Colon (tissue), 2 donors: ENCODE measurements at regions not wholly inside any gene's neighbourhood (a gene's known extent, or its start where the extent isn't known, plus 50 kb on each side); places are given as distances from the start of the nearest gene placed in this dataset.
"Not testable (repeated sequence)": the region's sequence is repeated elsewhere in the genome, so short reads cannot be mapped to it uniquely, and the experiment has no call there.

Experiments used
- FAIRE-seq: peaks from 2 replicates; lab custom pipeline; 2012; peaks lifted over from hg19 to GRCh38; lab: Jason Lieb, UNC
- donor health status: control.
- donor health status: control.

DNA sequence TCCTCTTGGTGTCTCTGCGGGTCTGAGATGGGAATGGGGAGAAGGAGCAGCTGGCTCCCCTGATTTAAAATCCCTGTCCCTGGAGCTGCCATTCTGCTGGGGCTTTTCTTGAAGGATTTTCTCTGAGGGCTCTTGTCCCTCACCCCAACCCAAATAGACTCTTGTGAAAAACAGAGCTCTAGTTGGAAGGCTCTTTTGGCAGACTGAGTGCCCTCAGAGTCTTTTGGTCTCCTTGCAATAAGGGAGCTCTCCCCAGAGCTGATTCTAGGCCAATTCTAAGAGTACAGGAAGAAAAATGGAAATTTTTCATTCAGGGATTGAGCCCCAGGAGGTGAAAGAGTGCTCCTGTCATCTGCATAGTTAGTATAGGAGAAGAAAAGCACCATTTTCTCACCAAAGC lies 238.3 kb downstream of the COG6 start:
- no peak for FAIRE-seq

DNA sequence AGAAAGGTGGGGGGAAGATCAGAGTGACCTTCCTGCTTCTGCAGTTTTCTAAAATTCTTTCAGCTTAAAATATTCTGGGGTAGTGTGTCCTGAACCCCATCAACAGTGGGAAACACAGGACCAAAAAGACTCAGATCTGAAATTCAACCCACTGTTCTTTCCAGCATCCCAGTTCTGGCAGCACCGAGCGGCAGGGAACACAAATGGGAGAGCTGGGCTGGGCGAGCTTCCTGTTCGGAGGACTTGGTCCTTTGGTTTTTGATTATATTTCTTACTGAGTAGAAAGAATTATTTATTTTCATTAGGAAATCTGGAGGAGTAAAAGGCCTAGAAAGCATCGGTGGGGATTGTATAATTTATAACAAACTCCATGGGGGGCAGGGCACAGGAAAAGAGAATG lies 239.1 kb downstream of the COG6 start:
- FAIRE-seq = no peak

DNA sequence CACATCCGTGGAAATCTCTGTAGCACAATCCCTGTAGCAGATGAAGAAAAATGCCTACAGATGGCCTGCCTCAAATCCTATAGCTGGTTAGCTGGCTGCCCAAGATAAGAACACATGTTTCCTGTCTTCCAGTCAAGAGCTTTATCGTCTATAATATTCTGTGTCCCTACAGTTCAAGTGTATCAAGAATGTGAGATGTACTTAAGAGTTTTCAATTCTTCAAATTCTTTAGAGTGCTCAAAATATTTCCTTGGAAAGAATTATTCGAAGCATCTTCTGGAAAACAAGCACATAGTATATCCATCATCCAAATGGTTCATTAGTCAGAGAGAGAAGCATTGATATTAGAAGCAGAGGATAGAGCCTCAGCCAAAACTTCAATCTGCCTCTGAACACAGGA lies 239.8 kb downstream of the COG6 start:
- no peak for FAIRE-seq

DNA sequence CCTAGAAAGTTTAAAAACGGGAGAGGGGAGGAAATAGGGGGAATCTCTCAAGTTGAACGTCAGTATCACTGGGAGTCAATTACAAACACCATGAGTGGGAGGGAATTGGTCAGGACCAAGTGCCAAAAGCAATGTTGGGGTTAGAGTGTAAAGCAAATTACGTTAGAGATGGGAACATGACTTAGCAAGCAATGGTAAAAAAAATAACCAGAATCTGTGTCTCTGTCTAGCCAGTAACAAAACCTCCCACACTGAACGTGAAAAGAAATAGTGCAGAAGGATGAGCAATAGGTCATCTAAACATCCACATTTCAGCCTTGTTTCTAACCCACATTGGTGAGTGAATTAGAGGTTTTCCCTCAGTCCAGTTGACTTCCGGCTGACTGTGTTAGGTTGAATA lies 242.2 kb downstream of the COG6 start:
- no peak for FAIRE-seq

DNA sequence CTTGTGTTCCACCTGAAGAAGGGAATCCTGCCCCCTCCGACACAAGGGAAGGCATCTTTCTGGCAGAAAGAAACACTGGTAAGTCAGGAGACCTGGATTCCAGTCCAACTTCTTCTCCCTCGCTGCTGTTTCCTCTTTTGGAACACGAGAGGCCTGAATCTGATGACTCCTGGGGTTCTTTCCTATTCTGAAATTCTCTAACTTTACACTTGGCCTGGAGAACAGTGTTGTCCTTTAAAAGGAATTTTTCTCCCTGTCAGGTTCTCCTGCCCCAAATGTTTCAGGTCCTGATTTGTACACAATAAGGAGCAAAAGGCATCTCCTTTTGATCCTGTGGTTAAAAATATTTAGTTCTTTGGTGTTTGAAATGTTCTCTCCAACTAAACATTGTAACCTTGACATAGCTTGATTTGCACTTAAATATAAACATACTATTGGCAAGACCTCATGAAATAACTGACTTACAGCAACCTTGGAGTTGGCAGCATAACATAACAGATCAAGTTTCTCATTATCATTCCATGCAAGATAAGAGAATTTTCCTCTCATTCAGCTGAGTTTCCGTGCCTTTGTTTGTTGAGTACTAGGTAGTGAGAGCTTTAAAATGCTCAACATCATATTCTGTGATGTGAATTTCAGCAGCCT lies 244.8 kb downstream of the COG6 start:
- FAIRE-seq = no peak

DNA sequence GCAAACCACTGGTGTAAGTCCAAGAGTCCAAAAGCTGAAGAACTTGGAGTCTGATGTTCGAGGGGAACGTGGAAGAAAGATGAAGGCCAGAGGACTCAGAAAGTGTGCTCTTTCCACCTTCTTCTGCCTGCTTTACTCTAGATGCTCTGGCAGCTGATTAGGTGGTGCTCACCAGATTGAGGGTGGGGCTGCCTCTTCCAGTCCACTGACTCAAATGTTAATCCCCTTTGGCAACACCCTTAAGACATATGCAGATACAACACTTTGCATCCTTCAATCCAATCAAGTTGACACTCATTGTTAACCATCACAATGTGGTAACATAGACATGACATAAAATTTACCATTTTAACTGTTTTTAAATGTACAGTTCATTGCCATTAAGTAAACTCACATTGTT lies 249.5 kb downstream of the COG6 start:
- FAIRE-seq = no peak

DNA sequence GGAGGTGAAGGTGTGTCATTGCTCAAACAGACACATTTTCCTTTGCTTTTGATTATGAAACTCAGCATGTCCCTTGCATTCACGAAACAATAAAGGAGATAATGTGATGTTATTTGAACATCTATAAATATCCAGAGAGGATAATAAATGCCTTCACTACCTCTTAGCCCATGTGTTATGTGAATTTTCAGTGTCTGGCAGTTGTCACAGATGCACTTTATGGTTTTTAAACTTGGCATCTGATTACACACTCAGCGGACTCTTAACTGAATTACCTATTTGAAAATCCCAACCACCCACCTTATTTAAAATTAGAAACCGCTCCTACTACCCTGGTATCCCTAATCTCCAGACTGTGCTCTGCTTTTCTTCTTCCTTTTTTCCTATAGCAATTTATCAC lies 254.2 kb downstream of the COG6 start:
- FAIRE-seq = no peak

DNA sequence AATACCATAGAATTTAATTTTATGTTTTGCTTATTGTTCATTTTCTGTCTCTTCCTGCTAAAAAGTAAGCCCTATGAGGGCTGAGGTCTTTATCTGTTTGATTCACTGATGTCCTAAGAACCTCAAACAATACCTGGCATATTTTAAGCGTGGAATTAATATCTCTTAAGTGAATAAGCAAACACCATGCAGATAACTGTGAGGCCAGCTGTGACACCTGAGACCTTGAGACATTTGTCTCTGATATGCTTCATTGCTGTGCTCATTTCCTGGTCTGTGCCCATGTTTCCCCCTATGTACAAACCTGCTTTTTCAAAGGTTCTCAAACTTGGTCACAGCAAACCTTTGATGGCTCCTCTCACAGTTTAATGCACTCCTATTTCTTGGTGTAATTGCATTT lies 254.6 kb downstream of the COG6 start:
- FAIRE-seq = no peak

DNA sequence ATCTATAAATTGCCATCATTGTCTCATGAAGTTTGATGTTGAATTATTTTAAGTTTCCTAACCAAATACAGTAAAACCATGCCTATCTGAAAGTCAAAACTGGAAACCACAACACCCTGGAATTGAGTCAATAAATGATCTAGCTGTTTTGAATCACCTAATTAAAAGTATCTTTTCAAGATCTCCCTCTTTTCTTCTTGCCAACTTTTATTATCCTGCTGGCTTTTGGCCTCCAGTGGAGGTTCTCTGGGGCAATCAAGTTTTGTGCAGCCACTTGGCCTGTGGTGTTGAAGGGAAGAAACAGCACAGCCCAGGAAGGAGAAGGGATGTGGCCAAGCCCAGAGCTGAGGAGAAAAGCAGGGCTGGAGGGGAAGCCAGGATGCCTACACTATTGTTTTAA lies 255.4 kb downstream of the COG6 start:
- no peak for FAIRE-seq

DNA sequence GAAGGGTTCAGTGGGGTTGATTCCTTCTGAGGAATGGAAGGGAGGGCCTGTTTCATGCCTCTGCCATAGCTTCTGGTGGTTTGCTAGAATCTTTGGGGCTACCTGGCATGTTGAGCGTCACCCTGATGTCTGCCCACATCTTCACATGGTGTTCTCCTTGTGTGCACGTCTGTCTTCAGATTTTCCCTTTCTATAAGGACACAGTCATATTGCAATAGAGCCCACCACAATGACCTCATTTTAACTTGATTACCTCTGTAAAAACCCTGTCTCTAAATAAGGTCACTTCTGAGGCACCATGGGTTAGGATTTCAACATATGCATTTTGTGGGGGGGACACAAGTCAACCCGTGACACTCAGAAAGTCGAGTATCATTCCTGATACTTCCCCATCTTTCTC lies 257.9 kb downstream of the COG6 start:
- no peak for FAIRE-seq

DNA sequence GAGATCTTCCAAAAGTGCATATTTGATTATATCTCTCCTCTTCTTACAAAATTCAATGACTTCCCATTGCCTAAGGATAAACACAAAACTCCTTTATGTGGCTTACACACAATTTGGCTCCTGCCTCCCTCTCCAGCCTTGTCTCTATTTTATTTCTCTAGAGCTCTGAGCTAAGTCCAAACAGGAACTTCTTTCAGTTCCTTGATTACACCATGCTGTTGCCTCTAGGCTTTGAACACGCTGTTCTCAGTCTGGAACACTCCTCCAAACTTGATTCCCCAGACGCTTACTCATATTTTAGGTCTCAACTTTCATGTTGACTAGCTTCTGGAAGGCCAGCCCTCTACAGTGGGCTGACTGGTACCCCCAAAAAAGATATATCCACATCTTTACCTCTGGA lies 258.5 kb downstream of the COG6 start:
- no peak for FAIRE-seq

DNA sequence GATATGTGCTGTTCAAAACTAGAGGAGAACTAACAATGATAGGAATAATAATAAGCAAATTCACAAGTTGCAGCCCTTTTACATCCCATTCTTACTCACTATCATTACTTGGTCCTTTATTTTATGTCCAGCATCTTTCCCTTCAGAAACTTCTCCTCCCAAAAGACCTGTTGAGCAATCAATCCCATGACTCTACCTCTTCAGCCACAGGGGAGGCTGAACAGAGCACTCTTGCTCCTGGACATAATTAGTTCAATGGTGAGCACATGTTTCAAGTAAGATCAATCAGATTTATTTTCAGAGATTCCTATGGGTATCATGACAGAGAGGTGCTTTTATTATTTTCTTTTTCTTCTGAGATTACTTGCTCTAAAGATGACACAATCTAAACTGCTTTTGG lies 260.0 kb downstream of the COG6 start:
- no peak for FAIRE-seq

DNA sequence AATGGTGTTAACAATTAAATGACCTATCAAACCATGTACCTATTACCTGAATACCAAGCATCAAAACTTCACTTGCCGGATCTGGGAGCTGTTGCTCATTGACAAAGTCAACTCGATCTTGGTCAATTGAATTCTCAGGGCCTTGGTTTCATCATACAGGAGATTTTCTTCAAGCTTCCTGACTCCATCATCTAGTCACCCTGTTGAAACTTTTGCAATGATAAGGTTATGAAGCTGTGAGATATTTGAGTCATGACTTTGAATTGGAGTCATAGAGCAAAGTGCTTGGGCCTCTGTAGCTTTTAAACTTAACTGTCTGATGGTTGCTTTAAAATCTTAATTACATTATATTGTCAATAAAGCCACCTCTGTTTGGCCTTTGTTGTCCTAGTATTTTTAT lies 260.9 kb downstream of the COG6 start:
- no peak for FAIRE-seq

DNA sequence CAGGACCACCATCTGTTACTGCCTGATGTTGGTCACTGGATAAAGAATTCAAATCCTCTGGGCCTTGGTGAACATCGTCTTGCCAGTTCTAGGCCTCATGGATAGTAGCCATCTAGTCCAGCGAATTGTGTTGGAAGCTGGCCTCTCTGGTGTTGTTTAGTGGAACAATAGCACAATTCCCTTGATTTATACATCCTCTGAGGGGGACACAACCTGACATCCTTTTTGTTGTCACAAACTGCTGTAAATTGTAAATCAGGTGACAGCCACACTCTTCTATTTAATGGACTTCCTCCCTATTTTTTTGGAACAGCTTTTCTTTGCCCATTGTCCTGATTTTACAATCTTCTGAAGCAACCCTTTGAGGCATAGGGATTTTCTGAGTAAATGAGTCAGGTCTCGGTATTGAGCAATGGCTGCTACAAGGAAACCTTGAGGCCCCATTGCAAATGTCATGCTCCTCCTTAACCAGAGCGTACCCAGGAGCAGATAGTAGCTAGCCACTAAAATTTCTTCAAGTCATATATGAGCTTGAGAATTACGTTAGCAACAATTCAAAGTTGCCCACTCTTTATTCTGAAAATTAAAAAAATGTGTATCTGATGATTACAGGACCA lies 263.3 kb downstream of the COG6 start:
- FAIRE-seq = no peak

DNA sequence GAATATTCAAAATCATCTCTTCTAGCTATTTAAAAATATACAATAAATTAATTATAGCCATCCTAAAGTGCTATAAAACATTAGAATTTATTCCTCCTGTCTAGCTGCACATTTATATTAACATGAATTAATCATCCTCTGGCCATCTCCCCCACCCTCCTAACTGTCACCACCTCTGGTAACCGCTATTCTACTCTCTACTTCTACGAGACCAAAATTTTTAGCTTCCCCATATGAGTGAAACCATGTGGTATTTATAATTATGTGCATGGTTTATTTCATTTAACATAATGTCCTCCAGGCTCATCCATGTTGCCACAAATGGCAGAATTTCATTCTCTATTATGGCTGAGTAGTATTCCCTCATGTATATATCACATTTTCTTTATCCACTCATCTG lies 265.2 kb downstream of the COG6 start:
- no peak for FAIRE-seq

DNA sequence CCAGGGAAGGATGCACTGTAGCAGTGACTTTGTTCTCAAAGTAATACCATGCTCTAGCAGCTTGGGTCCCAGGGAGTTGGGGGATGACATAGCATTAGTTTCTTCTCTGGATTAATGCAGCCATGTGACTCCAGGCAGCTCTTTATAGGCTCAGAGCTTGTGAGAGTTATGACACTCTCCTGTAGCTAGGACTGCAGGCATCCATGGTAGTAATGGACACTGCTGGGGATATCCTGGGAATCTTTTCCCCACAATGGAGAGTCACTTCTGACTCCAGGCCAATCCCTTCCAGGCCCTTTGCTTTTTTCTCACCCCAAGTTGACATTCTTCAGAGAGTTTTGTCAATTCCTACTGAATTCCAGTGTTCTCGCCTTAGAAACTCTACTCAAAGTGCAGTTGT lies 270.9 kb downstream of the COG6 start:
- no peak for FAIRE-seq

DNA sequence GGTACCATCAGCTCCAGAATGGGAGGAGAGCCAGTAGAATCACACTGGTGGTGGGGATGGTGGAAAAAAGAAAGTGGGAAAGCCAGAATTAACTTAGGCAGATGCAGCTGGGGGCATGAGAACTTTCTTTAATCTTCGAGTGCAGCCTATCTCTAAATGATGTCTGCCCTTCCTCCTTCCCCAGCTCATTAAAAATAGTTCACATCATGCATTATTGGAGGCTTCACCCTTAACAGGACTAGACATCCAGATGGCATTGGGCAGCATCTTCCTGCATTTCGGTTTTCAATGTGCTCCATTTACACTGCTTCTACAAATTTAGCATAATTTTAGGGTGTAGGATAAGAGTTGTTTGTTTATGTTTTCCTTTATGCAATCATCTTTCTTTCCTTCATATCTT lies 272.8 kb downstream of the COG6 start:
- FAIRE-seq = no peak

DNA sequence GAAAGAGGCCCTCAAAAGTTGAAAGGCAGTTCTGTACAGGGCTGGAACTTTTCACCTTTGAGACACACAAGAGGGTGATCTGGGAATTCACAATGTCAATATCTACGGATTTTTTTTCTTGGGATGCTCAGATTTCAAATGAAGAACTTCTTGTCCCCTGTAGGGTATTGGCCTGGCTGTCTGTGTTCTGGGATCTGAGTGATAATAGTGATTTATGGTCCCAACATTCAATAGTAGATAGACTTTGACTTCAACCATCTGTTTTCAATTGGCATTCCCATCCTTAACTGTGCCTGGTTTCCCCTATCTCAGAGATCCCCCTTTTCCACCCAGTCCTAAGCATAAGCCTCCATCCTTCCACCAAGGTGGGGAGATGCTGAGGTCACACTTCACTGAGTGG lies 274.1 kb downstream of the COG6 start:
- FAIRE-seq = no peak

DNA sequence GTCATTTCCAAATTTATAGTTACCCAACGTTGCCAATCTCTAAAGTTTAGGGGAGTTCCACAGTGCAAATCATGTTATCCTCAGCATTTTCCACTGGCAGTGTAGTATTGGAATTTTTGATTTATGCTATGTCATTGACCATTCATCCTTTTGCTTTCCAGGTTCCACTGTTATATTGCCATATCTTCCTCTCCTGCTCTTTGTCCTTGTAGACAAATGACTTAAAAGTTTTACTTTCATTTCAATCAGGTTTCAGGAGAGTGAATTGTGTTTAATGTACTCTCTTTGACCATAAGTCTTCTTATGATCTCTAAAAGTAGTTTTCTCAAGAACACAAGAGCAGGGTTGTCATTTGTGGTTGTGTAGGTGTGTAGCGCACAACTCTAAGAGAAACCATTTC lies 274.6 kb downstream of the COG6 start:
- FAIRE-seq = no peak

DNA sequence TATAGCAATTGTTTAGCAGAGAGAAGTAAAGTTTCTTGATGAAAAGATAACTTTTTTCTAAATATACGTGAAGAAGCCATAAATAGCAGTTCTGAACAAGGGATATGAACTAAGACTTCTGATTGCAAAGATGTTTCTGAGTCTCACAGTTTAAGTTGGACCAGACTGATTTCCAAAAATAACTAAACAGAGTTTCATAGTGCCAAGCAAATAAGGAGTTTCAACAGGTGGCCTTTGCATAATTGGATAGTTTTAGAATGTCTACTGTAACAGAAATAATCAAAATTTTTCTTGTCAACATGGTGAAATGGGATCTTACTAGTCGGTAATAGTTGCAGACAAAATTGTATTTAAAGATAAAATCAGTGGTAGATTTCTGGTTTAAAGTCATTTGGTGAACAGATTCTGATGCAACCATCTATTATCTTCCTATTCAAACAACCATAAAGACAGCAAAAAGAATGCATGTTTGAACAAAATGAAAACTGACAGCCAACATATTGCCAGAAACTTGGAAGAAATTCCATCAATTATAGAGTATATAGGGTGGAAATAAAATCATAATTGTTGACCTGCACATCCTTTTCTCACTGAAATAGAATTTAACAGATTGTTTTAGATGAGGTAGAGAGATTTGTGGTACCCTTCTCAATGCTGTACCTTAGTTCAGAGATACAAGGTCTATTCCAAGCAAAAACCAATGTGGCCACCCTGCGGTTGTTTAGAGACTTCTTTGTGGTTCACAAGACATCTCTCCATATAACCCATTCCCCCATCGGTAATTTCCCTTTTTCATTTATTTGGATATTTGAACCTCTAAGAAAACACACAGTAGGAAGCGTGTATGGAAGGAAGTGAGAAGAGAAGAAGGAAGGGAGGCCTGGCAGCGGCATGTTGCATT lies 275.3 kb downstream of the COG6 start:
- no peak for FAIRE-seq

DNA sequence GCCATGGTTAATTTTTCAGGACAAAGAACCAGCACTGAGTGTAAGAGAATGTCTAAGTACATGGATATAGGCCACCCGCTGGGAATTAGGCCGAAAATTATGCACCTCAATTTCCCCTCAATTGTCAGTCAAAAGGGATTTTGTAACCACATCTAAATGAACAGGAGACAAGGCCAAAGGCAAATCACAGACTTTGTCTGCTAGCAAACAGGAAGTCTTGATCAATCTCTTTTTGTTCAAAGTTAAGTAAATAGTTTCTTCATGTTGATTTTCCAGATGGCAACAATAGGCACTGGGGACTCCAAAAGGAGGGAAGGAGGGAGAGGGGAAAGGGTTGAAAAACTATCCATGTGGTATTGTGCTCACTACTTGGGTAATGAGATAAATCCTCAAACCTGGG lies 276.0 kb downstream of the COG6 start:
- no peak for FAIRE-seq

DNA sequence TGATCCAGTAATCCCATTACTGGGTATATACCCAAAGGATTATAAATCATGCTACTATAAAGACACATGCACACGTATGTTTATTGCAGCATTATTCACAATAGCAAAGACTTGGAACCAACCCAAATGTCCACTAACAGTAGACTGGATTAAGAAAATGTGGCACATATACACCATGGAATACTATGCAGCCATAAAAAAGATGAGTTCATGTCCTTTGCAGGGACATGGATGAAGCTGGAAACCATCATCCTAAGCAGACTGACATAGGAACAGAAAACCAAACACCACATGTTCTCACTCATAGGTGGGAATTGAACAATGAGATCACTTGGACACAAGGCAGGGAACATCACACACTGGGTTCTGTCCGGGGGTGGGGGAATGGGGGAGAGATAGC lies 277.1 kb downstream of the COG6 start:
- not testable (repeated sequence) for FAIRE-seq

DNA sequence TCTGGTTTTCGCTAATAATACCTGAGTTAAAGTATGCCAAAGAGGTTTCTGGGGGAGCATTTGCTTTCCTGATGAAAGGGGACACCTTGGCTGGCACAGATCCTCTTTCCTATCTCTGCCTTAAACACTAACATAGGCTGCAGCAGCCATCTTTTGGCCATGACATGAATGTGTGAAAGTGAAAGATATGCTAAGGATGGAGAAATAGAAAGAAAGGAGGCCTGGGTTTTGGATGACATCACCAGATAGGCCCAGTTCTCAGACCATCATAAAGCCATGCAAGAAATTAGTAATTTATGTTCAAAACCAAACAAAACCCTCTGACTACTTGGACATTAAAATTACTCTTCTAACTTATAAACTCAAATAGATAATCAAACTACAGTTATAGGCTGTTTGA lies 279.7 kb downstream of the COG6 start:
- FAIRE-seq = no peak

DNA sequence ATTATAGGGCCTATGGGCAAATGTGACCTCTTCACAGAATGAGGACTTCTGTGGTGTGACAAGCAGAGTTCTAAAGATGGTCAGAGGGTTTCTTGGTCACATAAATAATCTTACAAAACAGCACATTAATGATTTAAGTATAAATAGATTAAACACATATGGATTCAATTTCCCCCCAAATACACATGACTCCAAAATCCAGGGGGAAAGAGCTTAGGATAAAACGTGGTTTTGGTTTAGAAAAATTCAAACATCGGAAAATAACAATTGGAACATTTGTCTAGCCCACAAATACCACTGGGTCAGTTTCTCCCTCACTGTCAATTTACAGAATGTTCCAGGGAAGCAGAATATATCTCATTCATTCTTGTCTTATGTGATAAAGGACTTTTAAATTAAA lies 283.1 kb downstream of the COG6 start:
- no peak for FAIRE-seq
